D721Med (cell line): ENCODE measurements at regions not wholly inside any gene's neighbourhood (a gene's known extent, or its start where the extent isn't known, plus 50 kb on each side); places are given as distances from the start of the nearest gene placed in this dataset.

ENCODE experiments used
- DNase-seq: peaks from one replicate; pipeline ENCODE4 v3.0.0; 2011; ENCODE audit warnings: low spot score; ENCODE audit not compliant: insufficient read length
- FAIRE-seq: peaks from 2 replicates; lab custom pipeline; 2011; peaks lifted over from hg19 to GRCh38; lab: Jason Lieb, UNC
- TF ChIP-seq, protein P1 (sequence below): IDR thresholded peaks from 2 replicates; pipeline ENCODE4 v1.5.1; 2012; ENCODE audit warnings: mild to moderate bottlenecking, control low read depth; ENCODE audit not compliant: insufficient read depth; ENCODE audit errors: missing control alignments

DNA sequence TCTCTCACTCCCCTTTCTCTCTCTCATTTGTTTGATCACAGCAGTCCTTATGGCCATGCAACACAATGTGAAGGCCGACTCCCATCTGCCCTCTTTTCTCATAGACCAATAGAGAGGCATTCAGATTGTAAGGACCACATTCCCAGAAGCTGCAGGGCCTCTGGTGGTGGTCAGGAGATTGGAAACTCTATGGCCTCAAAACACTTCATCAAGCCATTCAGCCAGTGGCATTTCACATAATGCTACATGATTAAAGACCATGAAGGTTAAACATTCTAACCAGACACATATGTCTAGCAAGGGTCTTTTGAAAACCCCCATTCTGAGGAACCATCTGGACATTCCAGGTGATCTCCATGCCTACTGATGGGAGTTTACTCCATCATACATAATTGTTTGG lies 769.5 kb upstream of the CXADR start:
- TF ChIP-seq, protein P1, sequence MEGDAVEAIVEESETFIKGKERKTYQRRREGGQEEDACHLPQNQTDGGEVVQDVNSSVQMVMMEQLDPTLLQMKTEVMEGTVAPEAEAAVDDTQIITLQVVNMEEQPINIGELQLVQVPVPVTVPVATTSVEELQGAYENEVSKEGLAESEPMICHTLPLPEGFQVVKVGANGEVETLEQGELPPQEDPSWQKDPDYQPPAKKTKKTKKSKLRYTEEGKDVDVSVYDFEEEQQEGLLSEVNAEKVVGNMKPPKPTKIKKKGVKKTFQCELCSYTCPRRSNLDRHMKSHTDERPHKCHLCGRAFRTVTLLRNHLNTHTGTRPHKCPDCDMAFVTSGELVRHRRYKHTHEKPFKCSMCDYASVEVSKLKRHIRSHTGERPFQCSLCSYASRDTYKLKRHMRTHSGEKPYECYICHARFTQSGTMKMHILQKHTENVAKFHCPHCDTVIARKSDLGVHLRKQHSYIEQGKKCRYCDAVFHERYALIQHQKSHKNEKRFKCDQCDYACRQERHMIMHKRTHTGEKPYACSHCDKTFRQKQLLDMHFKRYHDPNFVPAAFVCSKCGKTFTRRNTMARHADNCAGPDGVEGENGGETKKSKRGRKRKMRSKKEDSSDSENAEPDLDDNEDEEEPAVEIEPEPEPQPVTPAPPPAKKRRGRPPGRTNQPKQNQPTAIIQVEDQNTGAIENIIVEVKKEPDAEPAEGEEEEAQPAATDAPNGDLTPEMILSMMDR = no peak
- DNase-seq (no peak), FAIRE-seq (no peak)

DNA sequence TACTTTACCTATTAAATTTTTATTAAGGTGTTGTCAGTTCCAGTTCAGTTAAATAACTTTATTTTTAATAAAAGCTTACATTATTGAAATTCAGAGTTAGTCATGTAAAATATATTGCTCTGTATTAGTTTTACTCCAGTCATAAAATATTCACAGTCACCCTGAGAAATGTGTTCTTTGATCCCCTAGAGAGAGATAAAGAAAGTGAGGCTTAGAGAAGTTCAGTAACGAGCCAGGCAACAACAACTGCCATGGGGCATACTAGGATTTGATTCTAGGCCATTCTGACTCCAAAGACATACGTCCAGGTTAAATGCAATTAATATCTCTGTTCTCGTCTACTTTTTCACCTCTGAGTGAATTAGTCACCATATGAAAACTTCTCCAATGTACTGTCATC lies 761.9 kb upstream of the CXADR start:
- no peak for FAIRE-seq
- DNase-seq = no peak
- TF ChIP-seq, protein P1 = no peak

DNA sequence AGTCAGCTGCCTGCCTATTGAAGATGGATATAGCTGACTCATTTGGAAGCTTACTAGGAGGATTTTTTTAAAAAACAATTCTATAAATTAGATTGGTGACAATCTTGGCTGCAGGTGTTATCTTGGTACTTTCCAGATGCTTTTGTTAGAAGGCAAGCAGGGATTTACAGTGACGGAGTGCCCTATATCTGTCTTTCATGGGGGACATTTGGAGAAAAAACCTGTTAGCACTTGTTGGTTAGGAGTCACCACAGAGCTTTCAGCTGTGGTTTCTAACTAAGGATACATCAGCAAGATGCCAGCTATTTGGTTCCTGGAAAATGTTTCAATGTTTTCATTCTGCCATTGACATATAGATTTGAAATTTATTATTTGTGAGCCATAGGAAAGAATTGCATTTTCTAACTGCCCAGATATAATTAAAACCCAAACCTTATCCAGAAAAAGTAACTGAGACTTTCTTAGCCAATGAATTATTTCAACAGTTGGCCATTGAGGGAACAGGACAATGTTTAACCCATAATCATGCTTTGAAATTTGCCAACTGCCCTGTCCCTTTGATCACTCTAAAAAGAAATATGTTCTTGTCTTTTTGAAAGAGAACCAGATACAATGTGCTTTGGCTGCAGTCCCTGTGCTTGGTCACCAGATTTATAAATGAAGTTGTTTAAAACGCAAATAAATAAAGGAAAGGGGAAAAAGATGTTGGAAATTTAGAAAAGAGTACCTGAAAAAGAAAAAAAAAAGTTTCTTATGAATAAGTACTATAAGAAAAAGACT lies 761.0 kb upstream of the CXADR start:
- DNase-seq (no peak), FAIRE-seq (no peak)
- TF ChIP-seq, protein P1 = no peak

DNA sequence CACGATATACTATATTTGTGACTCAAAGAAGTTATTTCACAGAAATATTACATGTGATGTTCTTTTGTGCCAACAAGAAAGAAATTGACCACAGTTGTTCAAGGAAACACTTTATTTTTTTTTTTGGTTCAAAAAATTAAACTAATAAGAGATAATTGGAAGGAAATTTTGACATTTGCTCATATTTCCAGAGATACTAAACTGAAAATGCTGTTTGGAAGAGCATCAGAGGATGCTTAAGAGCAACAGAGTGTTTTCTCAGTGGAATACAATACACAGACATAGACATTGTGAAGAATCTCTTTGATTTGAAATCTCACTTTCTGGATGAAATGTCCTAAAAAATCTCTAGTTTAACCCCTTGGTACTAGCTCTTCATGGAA lies 760.4 kb upstream of the CXADR start:
- DNase-seq (no peak), FAIRE-seq (no peak)
- TF ChIP-seq, protein P1 = no peak

DNA sequence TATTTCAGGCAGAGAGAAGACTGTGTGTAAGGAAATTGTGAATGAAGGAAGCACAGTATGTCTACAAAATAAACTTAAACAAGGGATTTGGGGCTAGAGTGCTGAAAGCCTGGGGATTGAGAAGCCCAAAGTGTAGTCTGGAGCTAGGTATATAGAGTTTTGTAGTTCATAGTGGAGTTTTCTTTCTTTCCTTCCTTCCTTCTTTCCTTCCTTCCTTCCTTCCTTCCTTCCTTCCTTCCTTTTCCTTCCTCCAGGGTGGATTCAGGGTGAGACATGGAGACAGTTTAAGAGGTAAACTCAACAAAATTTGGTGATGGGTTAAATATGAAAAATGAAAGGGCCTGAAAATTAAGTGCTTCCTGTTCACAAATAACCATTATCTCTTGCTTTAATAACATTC lies 757.8 kb upstream of the CXADR start:
- TF ChIP-seq, protein P1 = no peak
- DNase-seq (no peak), FAIRE-seq (no peak)

DNA sequence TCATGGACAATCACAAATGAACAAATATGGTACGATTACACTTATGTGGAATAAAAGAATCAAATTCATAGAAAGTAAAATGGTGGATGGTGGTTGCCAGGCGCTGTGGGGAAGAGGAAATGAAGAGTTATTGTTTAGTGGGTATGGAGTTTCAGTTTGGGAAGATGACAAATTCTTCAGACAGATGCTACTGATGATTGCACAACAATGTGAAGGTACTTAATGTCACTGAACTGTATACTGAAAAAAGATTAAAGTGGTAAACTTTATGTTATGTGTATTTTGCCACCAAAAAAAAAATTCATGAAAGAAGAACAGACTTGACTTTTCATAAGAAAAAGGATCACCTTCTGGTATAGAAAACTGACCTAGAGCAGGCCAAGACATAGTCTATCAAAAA lies 745.6 kb upstream of the CXADR start:
- FAIRE-seq = no peak

DNA sequence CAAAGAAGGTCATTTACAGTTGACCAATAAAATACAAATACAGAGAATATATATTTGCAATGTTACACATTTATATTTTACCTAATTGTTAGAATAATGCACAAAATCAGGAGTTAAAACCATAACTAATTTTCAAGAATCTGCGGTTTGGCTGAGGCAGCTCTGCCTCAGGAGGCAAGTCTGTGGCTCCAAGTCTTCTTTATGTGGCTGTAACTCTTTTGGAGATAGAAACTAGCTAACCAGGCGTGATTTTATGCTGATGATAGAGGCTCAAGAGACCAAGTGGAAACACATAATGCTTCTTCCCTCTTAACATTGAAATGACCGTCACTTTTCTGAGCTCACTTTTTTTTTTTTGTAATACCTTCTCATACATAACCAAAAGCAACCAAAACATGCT lies 744.7 kb upstream of the CXADR start:
- FAIRE-seq = no peak
- TF ChIP-seq, protein P1 = no peak
- DNase-seq = no peak

More for the DNA sequence above, 745.6 kb upstream of the CXADR start:
- no peak for DNase-seq
- TF ChIP-seq, protein P1 = no peak
